Body of pancreas (tissue), 4 donors: ENCODE measurements at regions not wholly inside any gene's neighbourhood (a gene's known extent, or its start where the extent isn't known, plus 50 kb on each side); places are given as distances from the start of the nearest gene placed in this dataset.
"Not testable (repeated sequence)": the region's sequence is repeated elsewhere in the genome, so short reads cannot be mapped to it uniquely, and the experiment has no call there.

Source experiments
- ATAC-seq: fragments of 150-250 bp; one replicate; pipeline ENCODE4 v1.9.1; 2016
- DNase-seq, 4 donors: peaks; one replicate each; pipeline ENCODE4 v3.0.0-alpha.2; 2019
- H3K27ac ChIP-seq, 4 donors: fragments of 200-600 bp; sonication (generic); 1 replicate in 3 of 4; 2 replicates in 1 of 4; pipeline versions ENCODE4 v1.5.1 to v1.6.1; 2016 to 2019; ENCODE audit warnings: mild to moderate bottlenecking in 1 of 4, mixed read lengths in 1 of 4, moderate library complexity in 1 of 4
- H3K27me3 ChIP-seq, 2 donors: fragments of 200-600 bp; sonication (generic); one replicate each; pipeline ENCODE4 v1.6.0; 2016; ENCODE audit warnings: mild to moderate bottlenecking in 1 of 2
- H3K36me3 ChIP-seq, 2 donors: fragments of 200-600 bp; sonication (generic); replicated peaks in 1 of 2; 2 replicates each; pipeline ENCODE4 v1.5.1; 2016; ENCODE audit warnings: low read depth in 2 of 2; ENCODE audit not compliant: insufficient read depth in 1 of 2
- H3K4me1 ChIP-seq: fragments of 200-600 bp; sonication (generic); one replicate; pipeline ENCODE4 v1.6.0; 2016
- H3K4me3 ChIP-seq, 2 donors: fragments of 200-600 bp; sonication (generic); 1 replicate in 1 of 2; 2 replicates in 1 of 2; pipeline ENCODE4 v1.5.1; 2016 to 2019
- H3K9me3 ChIP-seq, 3 donors: fragments of 200-600 bp; sonication (generic); 1 replicate in 2 of 3; 2 replicates in 1 of 3; pipeline ENCODE4 v1.5.1; 2016
- POLR2A ChIP-seq, 3 donors: fragments of 450-650 bp; IDR thresholded peaks; one replicate each; pipeline ENCODE4 v1.6.1; 2016; ENCODE audit warnings: antibody characterized with exemption in 3 of 3, mild to moderate bottlenecking in 2 of 3
- WGBS, 2 donors: methylation state at CpG; one replicate each; pipeline ENCODE4 v1.1.5; 2017; 5-methylcytosine and 5-hydroxymethylcytosine counted together
- intact Hi-C: fragments of 100-400 bp; cut with DNase I; formaldehyde crosslinking; loops from one replicate; pipeline ENCODE4 v1.15.1; 2023
- TF ChIP-seq, protein P1 (sequence below), 7 experiments: fragments of 450-650 bp in 4 of 7; fragments of 200-600 bp in 3 of 7; sonication (generic) in 3 of 7; IDR thresholded peaks; one replicate each; pipeline ENCODE4 v1.5.1; 2016 to 2019; ENCODE audit warnings: antibody characterized with exemption in 7 of 7

DNA sequence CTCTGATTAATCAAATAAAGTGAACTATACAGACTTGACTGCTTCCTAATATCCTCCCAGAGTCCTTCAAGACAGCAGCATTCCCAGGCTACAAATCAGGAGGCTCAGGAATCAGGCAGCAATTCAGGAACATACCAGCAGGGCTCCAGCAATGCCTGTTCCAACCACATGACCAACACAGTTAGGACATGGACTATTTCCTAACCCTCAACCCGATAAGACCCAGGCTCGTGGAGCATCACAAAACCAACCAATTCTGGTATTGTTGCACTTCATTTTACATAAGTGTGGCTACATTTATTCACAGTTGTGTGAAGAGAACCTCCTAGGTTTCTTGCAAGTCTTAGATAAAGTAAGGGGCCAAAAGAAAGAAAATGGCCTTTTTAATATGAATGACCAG is 546.2 kb upstream of the ADGRL2 start:
- H3K27me3 ChIP-seq: no peaks in the 10 kb centered on the region
- ATAC-seq (no peak), DNase-seq (no peak)
- no peak overlapping the region for H3K27ac ChIP-seq
- H3K4me1 ChIP-seq: no peaks in the 10 kb centered on the region
- no peak overlapping the region for H3K4me3 ChIP-seq
- intact Hi-C loops: no loop called here
- TF ChIP-seq, protein P1, sequence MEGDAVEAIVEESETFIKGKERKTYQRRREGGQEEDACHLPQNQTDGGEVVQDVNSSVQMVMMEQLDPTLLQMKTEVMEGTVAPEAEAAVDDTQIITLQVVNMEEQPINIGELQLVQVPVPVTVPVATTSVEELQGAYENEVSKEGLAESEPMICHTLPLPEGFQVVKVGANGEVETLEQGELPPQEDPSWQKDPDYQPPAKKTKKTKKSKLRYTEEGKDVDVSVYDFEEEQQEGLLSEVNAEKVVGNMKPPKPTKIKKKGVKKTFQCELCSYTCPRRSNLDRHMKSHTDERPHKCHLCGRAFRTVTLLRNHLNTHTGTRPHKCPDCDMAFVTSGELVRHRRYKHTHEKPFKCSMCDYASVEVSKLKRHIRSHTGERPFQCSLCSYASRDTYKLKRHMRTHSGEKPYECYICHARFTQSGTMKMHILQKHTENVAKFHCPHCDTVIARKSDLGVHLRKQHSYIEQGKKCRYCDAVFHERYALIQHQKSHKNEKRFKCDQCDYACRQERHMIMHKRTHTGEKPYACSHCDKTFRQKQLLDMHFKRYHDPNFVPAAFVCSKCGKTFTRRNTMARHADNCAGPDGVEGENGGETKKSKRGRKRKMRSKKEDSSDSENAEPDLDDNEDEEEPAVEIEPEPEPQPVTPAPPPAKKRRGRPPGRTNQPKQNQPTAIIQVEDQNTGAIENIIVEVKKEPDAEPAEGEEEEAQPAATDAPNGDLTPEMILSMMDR (IDR thresholded peaks at IDR 0.05): no peak
- no peak for TF ChIP-seq POLR2A (IDR thresholded peaks at IDR 0.05)
- no peaks in the 10 kb centered on the region for H3K9me3 ChIP-seq
- no peaks in the 10 kb centered on the region for H3K36me3 ChIP-seq
- 60 to 74% methylated on average over 2 of the region's 2 CpGs for WGBS, 2 donors

DNA sequence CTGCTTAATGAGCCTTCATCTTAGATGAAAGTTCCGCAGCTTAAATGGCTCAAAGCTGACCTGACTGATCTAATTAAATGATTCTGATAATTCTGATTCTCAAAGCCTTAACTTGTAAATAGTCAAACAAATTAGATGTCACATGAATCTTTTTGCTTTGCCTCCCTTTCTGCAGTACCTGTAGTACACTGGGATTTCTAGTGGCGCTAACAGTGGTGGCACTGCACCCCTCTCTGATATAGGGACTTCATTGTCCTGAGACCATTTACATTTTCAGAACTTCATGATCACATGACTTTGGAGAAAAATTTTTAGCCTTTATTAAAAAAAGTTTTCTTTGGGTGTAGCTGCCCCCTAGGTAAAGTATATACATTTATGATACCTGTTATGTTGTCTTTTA is 546.7 kb upstream of the ADGRL2 start:
- DNase-seq (no peak), ATAC-seq (no peak)
- intact Hi-C loops: no loop called here
- no peak for TF ChIP-seq POLR2A (IDR thresholded peaks at IDR 0.05)
- TF ChIP-seq, protein P1 (IDR thresholded peaks at IDR 0.05): no peak
- no peaks in the 10 kb centered on the region for H3K4me1 ChIP-seq
- H3K36me3 ChIP-seq: no peaks in the 10 kb centered on the region
- H3K27me3 ChIP-seq: no peaks in the 10 kb centered on the region
- no peaks in the 10 kb centered on the region for H3K9me3 ChIP-seq
- H3K4me3 ChIP-seq: no peak overlapping the region
- WGBS, 2 donors: 93% methylated on average over 2 of the region's 2 CpGs
- no peak overlapping the region for H3K27ac ChIP-seq

DNA sequence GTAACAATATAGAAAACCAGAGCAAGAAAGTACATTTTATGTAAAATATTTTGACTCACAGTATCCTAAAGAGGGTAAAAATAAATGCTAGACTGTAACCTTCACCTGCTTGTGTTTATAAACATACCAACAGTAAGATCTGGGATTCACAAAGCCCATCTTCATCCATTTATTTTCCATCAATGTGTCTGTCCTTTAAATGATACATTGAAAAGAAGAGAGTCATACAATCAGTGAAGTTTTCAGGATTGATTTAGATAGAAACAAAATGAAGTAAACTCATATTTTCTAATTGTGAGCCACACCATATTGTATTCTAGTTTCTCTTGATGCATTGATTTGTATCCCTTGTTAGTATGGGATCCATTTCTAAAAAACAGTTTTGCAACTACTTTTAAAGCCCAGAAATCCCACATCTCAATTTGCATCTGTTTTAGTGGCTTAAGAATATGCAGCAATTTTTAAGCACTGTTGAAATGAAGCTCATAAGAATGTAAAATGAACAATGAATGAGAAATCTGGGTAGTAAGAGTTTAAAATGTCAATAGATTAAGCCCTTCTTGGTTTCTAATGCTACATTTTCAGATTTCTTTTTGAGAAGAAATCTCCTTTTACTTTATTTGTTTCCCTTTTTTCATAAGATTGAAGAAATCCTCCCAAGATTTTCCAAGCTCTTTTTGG is 548.1 kb upstream of the ADGRL2 start:
- H3K27ac ChIP-seq: no peak overlapping the region
- DNase-seq: no peak
- no peaks in the 10 kb centered on the region for H3K36me3 ChIP-seq
- no peak overlapping the region for H3K4me3 ChIP-seq
- no peaks in the 10 kb centered on the region for H3K4me1 ChIP-seq
- ATAC-seq: no peak
- TF ChIP-seq POLR2A (IDR thresholded peaks at IDR 0.05): no peak
- TF ChIP-seq, protein P1 (IDR thresholded peaks at IDR 0.05): no peak
- H3K27me3 ChIP-seq: no peaks in the 10 kb centered on the region
- H3K9me3 ChIP-seq: no peaks in the 10 kb centered on the region
- intact Hi-C loops: no loop called here

DNA sequence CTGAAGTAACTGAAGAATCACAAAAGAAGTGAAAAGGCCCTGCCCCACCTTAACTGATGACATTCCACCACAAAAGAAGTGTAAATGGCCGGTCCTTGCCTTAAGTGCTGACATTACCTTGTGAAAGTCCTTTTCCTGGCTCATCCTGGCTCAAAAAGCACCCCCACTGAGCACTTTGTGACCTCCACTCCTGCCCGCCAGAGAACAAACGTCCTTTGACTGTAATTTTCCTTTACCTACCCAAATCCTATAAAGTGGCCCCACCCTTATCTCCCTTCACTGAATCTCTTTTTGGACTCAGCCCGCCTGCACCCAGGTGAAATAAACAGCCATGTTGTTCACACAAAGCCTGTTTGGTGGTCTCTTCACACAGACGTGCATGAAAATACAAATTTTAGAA is 549.9 kb upstream of the ADGRL2 start:
- H3K36me3 ChIP-seq, H3K27ac ChIP-seq, intact Hi-C loops, H3K4me1 ChIP-seq, DNase-seq, H3K4me3 ChIP-seq, H3K9me3 ChIP-seq, H3K27me3 ChIP-seq, ATAC-seq: not testable (repeated sequence)
- WGBS, 2 donors: 66 to 68% methylated on average over 5 of the region's 5 CpGs

DNA sequence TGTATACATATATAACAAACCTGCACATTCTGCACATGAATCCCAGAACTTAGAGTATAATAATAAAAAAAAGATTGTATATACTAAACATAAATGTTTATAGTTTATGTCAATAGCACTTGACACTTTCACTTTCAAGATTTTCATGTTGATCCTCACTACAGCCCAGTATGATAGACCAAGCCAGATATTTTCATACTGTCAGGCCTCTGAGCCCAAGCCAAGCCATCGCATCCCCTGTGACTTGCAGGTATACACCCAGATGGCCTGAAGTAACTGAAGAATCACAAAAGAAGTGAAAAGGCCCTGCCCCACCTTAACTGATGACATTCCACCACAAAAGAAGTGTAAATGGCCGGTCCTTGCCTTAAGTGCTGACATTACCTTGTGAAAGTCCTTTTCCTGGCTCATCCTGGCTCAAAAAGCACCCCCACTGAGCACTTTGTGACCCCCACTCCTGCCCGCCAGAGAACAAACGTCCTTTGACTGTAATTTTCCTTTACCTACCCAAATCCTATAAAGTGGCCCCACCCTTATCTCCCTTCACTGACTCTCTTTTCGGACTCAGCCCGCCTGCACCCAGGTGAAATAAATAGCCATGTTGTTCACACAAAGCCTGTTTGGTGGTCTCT is 555.5 kb upstream of the ADGRL2 start:
- WGBS, 2 donors: 72 to 80% methylated on average over 6 of the region's 6 CpGs
- H3K9me3 ChIP-seq, intact Hi-C loops, H3K4me3 ChIP-seq, H3K36me3 ChIP-seq, DNase-seq, H3K4me1 ChIP-seq, H3K27me3 ChIP-seq, H3K27ac ChIP-seq, ATAC-seq: not testable (repeated sequence)

DNA sequence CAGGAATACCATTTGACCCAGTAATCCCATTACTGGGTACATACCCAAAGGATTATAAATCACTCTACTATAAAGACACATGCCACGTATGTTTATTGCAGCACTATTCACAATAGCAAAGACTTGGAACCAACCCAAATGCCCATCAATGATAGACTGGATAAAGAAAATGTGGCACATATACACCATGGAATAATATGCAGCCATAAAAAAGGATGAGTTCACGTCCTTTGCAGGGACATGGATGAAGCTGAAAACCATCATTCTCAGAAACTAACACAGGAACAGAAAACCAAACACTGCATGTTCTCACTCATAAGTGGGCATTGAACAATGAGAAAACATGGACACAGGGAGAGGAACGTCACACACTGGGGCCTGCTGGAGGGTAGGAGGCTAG is 556.1 kb upstream of the ADGRL2 start:
- DNase-seq, H3K9me3 ChIP-seq, H3K27ac ChIP-seq, H3K27me3 ChIP-seq, H3K4me1 ChIP-seq, intact Hi-C loops, H3K36me3 ChIP-seq, H3K4me3 ChIP-seq, ATAC-seq: not testable (repeated sequence)
- WGBS, 2 donors: 70 to 73% methylated on average over 3 of the region's 3 CpGs
